ENCODE measurements at regions not wholly inside any gene's neighbourhood (a gene's known extent, or its start where the extent isn't known, plus 50 kb on each side); places are given as distances from the start of the nearest gene placed in this dataset.

- Histone ChIP-seq H3K27me3 (ENCODE audit: control insufficient read depth, insufficient read depth, low read length) (no peaks in the 10 kb centered on the region), H3K9me3 (ENCODE audit: control insufficient read depth, insufficient read depth, low read depth, low read length) (peaks cover 2% of the 10 kb centered on the region; the same call in 1 of the 2 replicates), H3K4me1 (ENCODE audit: control insufficient read depth, insufficient read depth, low read length) (no peaks in the 10 kb centered on the region), H3K4me3 (ENCODE audit: low read depth in 2 of 2, low read length in 2 of 2) (no peak overlapping the region), H3K27ac (ENCODE audit: low read length) (no peak overlapping the region), H3K36me3 (ENCODE audit: control insufficient read depth, insufficient read depth, low read length) (no peaks in the 10 kb centered on the region)
- DNase-seq (ENCODE audit: low read depth, low spot score) (no peak), ATAC-seq (no peak)
- TF ChIP-seq SIN3A (IDR thresholded peaks at IDR 0.05; ENCODE audit: borderline replicate concordance, insufficient read depth, low read depth, low read length) (no peak), TCF7L2 (IDR thresholded peaks at IDR 0.05; ENCODE audit: low read depth, low read length) (no peak), CTCF (IDR thresholded peaks at IDR 0.05) (no peak), POLR2AphosphoS5 (IDR thresholded peaks at IDR 0.05; ENCODE audit: low read depth, low read length) (no peak), REST (IDR thresholded peaks at IDR 0.05; ENCODE audit: insufficient read depth in 1 of 2, low read depth in 2 of 2, low read length in 1 of 2) (no peak)
- intact Hi-C loops (cut with micrococcal nuclease; ENCODE audit: unreplicated experiment) (no loop called here), in situ Hi-C loops (cut with HindIII; ENCODE audit: low pct_unique_long_range_greater_than_20kb, low sequenced_read_pairs) (no loop called here)
- no TSS peak for BruUV-seq (replicated peaks)
- POLR2A ChIA-PET = no interaction called here
- CTCF ChIA-PET = no interaction called here
These were observed 209.1 kb downstream of the CCDC59 start for GRCh38 chr12:82149045-82149444.

GRCh38 chr12:82146740-82147139 lies 211.4 kb downstream of the CCDC59 start:
- Histone ChIP-seq H3K27me3 (ENCODE audit: control insufficient read depth, insufficient read depth, low read length) (no peaks in the 10 kb centered on the region), H3K27ac (ENCODE audit: low read length) (no peak overlapping the region), H3K4me3 (ENCODE audit: low read depth in 2 of 2, low read length in 2 of 2) (no peak overlapping the region), H3K36me3 (ENCODE audit: control insufficient read depth, insufficient read depth, low read length) (no peaks in the 10 kb centered on the region), H3K4me1 (ENCODE audit: control insufficient read depth, insufficient read depth, low read length) (no peaks in the 10 kb centered on the region), H3K9me3 (ENCODE audit: control insufficient read depth, insufficient read depth, low read depth, low read length) (peaks cover 2% of the 10 kb centered on the region; the same call in 1 of the 2 replicates)
- intact Hi-C loops (cut with micrococcal nuclease; ENCODE audit: unreplicated experiment) (no loop called here), in situ Hi-C loops (cut with HindIII; ENCODE audit: low pct_unique_long_range_greater_than_20kb, low sequenced_read_pairs) (no loop called here)
- ATAC-seq (no peak), DNase-seq (ENCODE audit: low read depth, low spot score) (no peak)
- POLR2A ChIA-PET = no interaction called here
- no TSS peak for BruUV-seq (replicated peaks)
- TF ChIP-seq SIN3A (IDR thresholded peaks at IDR 0.05; ENCODE audit: borderline replicate concordance, insufficient read depth, low read depth, low read length) = no peak
- no peak for TF ChIP-seq POLR2AphosphoS5 (IDR thresholded peaks at IDR 0.05; ENCODE audit: low read depth, low read length)
- no peak for TF ChIP-seq REST (IDR thresholded peaks at IDR 0.05; ENCODE audit: insufficient read depth in 1 of 2, low read depth in 2 of 2, low read length in 1 of 2)
- TF ChIP-seq CTCF (IDR thresholded peaks at IDR 0.05) = no peak
- TF ChIP-seq TCF7L2 (IDR thresholded peaks at IDR 0.05; ENCODE audit: low read depth, low read length) = no peak
- CTCF ChIA-PET = no interaction called here
